CD4-positive, alpha-beta memory T cell (primary cell): ENCODE measurements at regions not wholly inside any gene's neighbourhood (a gene's known extent, or its start where the extent isn't known, plus 50 kb on each side); places are given as distances from the start of the nearest gene placed in this dataset.

Source experiments
- CTCF ChIA-PET: fragments of 350-600 bp; sonication (Branson Sonifier 250); formaldehyde crosslinking; loops from one replicate; lab custom pipeline; 2021; ENCODE audit warnings: inconsistent platforms; ENCODE audit not compliant: partially characterized antibody; lab: Charles Lee
- POLR2A ChIA-PET: fragments of 350-600 bp; sonication (Branson Sonifier 250); formaldehyde crosslinking; loops from one replicate; lab custom pipeline; 2021; ENCODE audit not compliant: partially characterized antibody; lab: Charles Lee
- DNase-seq, 5 donors: peaks; one replicate each; pipeline versions ENCODE4 v3.0.0 to v3.0.0-alpha.2; 2020 to 2022; ENCODE audit warnings: mixed read lengths in 1 of 5
- H3K27ac ChIP-seq: one replicate; pipeline ENCODE4 v1.7.0; 2013; ENCODE audit warnings: low read depth, low read length
- H3K27me3 ChIP-seq: 2 replicates; pipeline ENCODE4 v1.7.0; 2013; ENCODE audit warnings: mild to moderate bottlenecking, low read length, moderate library complexity; ENCODE audit not compliant: insufficient read depth
- H3K36me3 ChIP-seq: 2 replicates; pipeline ENCODE4 v1.7.0; 2013; ENCODE audit warnings: mild to moderate bottlenecking, low read length, moderate library complexity; ENCODE audit not compliant: insufficient read depth
- H3K4me1 ChIP-seq: 2 replicates; pipeline ENCODE4 v1.7.0; 2013; ENCODE audit warnings: mild to moderate bottlenecking, low read length, moderate library complexity; ENCODE audit not compliant: insufficient read depth
- H3K4me3 ChIP-seq, 2 donors: one replicate each; pipeline ENCODE4 v1.7.0; 2013; ENCODE audit warnings: low read length in 2 of 2, mild to moderate bottlenecking in 1 of 2
- H3K9me3 ChIP-seq, 2 donors: one replicate each; pipeline ENCODE4 v1.7.0; 2013; ENCODE audit warnings: low read length in 2 of 2, control low read depth in 1 of 2; ENCODE audit not compliant: control insufficient read depth in 1 of 2
- H3K27ac Mint-ChIP-seq, 7 donors: one replicate each; pipeline ENCODE4 v1.8.0; 2020 to 2021; ENCODE audit warnings: mixed read lengths in 7 of 7, mild to moderate bottlenecking in 6 of 7, inconsistent platforms in 3 of 7, moderate library complexity in 3 of 7
- H3K27me3 Mint-ChIP-seq, 2 donors: one replicate each; pipeline ENCODE4 v1.8.0; 2020 to 2021; ENCODE audit warnings: mixed read lengths in 2 of 2
- H3K36me3 Mint-ChIP-seq, 2 donors: one replicate each; pipeline ENCODE4 v1.8.0; 2020 to 2021; ENCODE audit warnings: mixed read lengths in 2 of 2, inconsistent platforms in 1 of 2, mild to moderate bottlenecking in 1 of 2
- H3K4me1 Mint-ChIP-seq, 4 donors: one replicate each; pipeline ENCODE4 v1.8.0; 2020 to 2021; ENCODE audit warnings: mixed read lengths in 4 of 4, mild to moderate bottlenecking in 1 of 4
- H3K4me3 Mint-ChIP-seq, 8 donors: one replicate each; pipeline ENCODE4 v1.8.0; 2020 to 2021; ENCODE audit warnings: mixed read lengths in 8 of 8, mild to moderate bottlenecking in 7 of 8, moderate library complexity in 6 of 8, inconsistent platforms in 3 of 8
- H3K9me3 Mint-ChIP-seq, 8 donors: one replicate each; pipeline ENCODE4 v1.8.0; 2020 to 2021; ENCODE audit warnings: mixed read lengths in 8 of 8, mild to moderate bottlenecking in 5 of 8, inconsistent platforms in 3 of 8, moderate library complexity in 1 of 8
- intact Hi-C: fragments of 100-400 bp; cut with micrococcal nuclease; formaldehyde crosslinking; loops from one replicate; pipeline ENCODE4 v1.15.1; 2023

GRCh38 chr6:40955178-40955545, 83.9 kb downstream of the UNC5CL start:
- intact Hi-C loops = no loop called here
- CTCF ChIA-PET = no interaction called here
- no peaks in the 10 kb centered on the region for H3K4me1 ChIP-seq
- H3K27me3 ChIP-seq = no peaks in the 10 kb centered on the region
- H3K36me3 Mint-ChIP-seq = no peaks in the 10 kb centered on the region
- no peak for DNase-seq
- H3K36me3 ChIP-seq = no peaks in the 10 kb centered on the region
- H3K4me3 ChIP-seq = no peak overlapping the region
- H3K27me3 Mint-ChIP-seq = peaks cover 5 to 14% of the 10 kb centered on the region in 2 donors
- no peaks in the 10 kb centered on the region for H3K9me3 Mint-ChIP-seq
- no peak overlapping the region for H3K27ac ChIP-seq
- H3K4me1 Mint-ChIP-seq = no peaks in the 10 kb centered on the region
- no peak overlapping the region for H3K4me3 Mint-ChIP-seq
- POLR2A ChIA-PET = no interaction called here
- no peaks in the 10 kb centered on the region for H3K9me3 ChIP-seq
- no peak overlapping the region for H3K27ac Mint-ChIP-seq

GRCh38 chr6:40954446-40955177, 84.4 kb downstream of the UNC5CL start:
- H3K27ac ChIP-seq = no peak overlapping the region

GRCh38 chr6:40953486-40953885, 85.5 kb downstream of the UNC5CL start:
- ChIA-PET POLR2A (no interaction called here), CTCF (interaction anchor here (1.2 kb wide), 1 partner anchor 9 kb away, joined by 3 read pairs; no protein-coding TSS in a partner anchor)
- no peaks in the 10 kb centered on the region for H3K9me3 ChIP-seq
- no peaks in the 10 kb centered on the region for H3K27me3 ChIP-seq
- Mint-ChIP-seq H3K27ac (no peak overlapping the region), H3K4me3 (no peak overlapping the region), H3K4me1 (no peaks in the 10 kb centered on the region), H3K36me3 (no peaks in the 10 kb centered on the region), H3K9me3 (no peaks in the 10 kb centered on the region), H3K27me3 (peaks cover 6 to 17% of the 10 kb centered on the region in 2 donors)
- no peak overlapping the region for H3K27ac ChIP-seq
- no peaks in the 10 kb centered on the region for H3K4me1 ChIP-seq
- H3K4me3 ChIP-seq = no peak overlapping the region
- no peaks in the 10 kb centered on the region for H3K36me3 ChIP-seq
- no peak for DNase-seq
- intact Hi-C loops = no loop called here

More at GRCh38 chr6:40954446-40955177, 84.4 kb downstream of the UNC5CL start:
- Histone ChIP-seq H3K27me3 (no peaks in the 10 kb centered on the region), H3K4me1 (no peaks in the 10 kb centered on the region), H3K36me3 (no peaks in the 10 kb centered on the region), H3K9me3 (no peaks in the 10 kb centered on the region), H3K4me3 (no peak overlapping the region)
- Mint-ChIP-seq H3K4me1 (no peaks in the 10 kb centered on the region), H3K27ac (no peak overlapping the region), H3K27me3 (peaks cover 6 to 17% of the 10 kb centered on the region in 2 donors), H3K36me3 (no peaks in the 10 kb centered on the region), H3K4me3 (no peak overlapping the region), H3K9me3 (no peaks in the 10 kb centered on the region)
- intact Hi-C loops = no loop called here
- ChIA-PET POLR2A (no interaction called here), CTCF (no interaction called here)
- DNase-seq = no peak

- no peaks in the 10 kb centered on the region for H3K4me1 Mint-ChIP-seq
- Histone ChIP-seq H3K9me3 (no peaks in the 10 kb centered on the region), H3K36me3 (no peaks in the 10 kb centered on the region), H3K4me1 (no peaks in the 10 kb centered on the region), H3K27me3 (no peaks in the 10 kb centered on the region), H3K27ac (no peak overlapping the region), H3K4me3 (no peak overlapping the region)
- H3K27ac Mint-ChIP-seq = peak overlapping the region in 1 of 7 donors; percentile 13
- H3K9me3 Mint-ChIP-seq = no peaks in the 10 kb centered on the region
- intact Hi-C loops = no loop called here
- H3K27me3 Mint-ChIP-seq = peaks cover 6 to 17% of the 10 kb centered on the region in 2 donors
- no peak overlapping the region for H3K4me3 Mint-ChIP-seq
- CTCF ChIA-PET = no interaction called here
- POLR2A ChIA-PET = no interaction called here
- H3K36me3 Mint-ChIP-seq = no peaks in the 10 kb centered on the region
- DNase-seq = no peak
Measured at GRCh38 chr6:40950986-40951698, 87.9 kb downstream of the UNC5CL start.

- ChIA-PET CTCF (no interaction called here), POLR2A (no interaction called here)
- H3K4me3 ChIP-seq = no peak overlapping the region
- H3K36me3 Mint-ChIP-seq = no peaks in the 10 kb centered on the region
- no peak for DNase-seq
- H3K9me3 Mint-ChIP-seq = no peaks in the 10 kb centered on the region
- no peak overlapping the region for H3K4me3 Mint-ChIP-seq
- H3K4me1 Mint-ChIP-seq = no peaks in the 10 kb centered on the region
- no peaks in the 10 kb centered on the region for H3K9me3 ChIP-seq
- H3K36me3 ChIP-seq = no peaks in the 10 kb centered on the region
- H3K27ac ChIP-seq = no peak overlapping the region
- no peak overlapping the region for H3K27ac Mint-ChIP-seq
- peaks cover 6 to 12% of the 10 kb centered on the region in 2 donors for H3K27me3 Mint-ChIP-seq
- no peaks in the 10 kb centered on the region for H3K4me1 ChIP-seq
- H3K27me3 ChIP-seq = no peaks in the 10 kb centered on the region
- intact Hi-C loops = no loop called here
Measured at GRCh38 chr6:40948570-40948969, 90.5 kb downstream of the UNC5CL start.

GRCh38 chr6:40947876-40948526, 91.0 kb downstream of the UNC5CL start:
- intact Hi-C loops = no loop called here
- H3K9me3 ChIP-seq = no peaks in the 10 kb centered on the region
- ChIA-PET CTCF (no interaction called here), POLR2A (no interaction called here)
- H3K27me3 ChIP-seq = no peaks in the 10 kb centered on the region
- Mint-ChIP-seq H3K4me1 (no peaks in the 10 kb centered on the region), H3K27me3 (peaks cover 6 to 12% of the 10 kb centered on the region in 2 donors), H3K9me3 (no peaks in the 10 kb centered on the region), H3K27ac (no peak overlapping the region), H3K4me3 (no peak overlapping the region), H3K36me3 (no peaks in the 10 kb centered on the region)
- DNase-seq = no peak
- no peak overlapping the region for H3K27ac ChIP-seq
- H3K4me3 ChIP-seq = no peak overlapping the region
- no peaks in the 10 kb centered on the region for H3K4me1 ChIP-seq
- H3K36me3 ChIP-seq = no peaks in the 10 kb centered on the region

- no peaks in the 10 kb centered on the region for H3K4me1 Mint-ChIP-seq
- Histone ChIP-seq H3K4me1 (no peaks in the 10 kb centered on the region), H3K9me3 (no peaks in the 10 kb centered on the region), H3K4me3 (no peak overlapping the region), H3K27ac (no peak overlapping the region), H3K27me3 (no peaks in the 10 kb centered on the region), H3K36me3 (no peaks in the 10 kb centered on the region)
- no peak for DNase-seq
- no peak overlapping the region for H3K4me3 Mint-ChIP-seq
- no peaks in the 10 kb centered on the region for H3K9me3 Mint-ChIP-seq
- peaks cover 5 to 14% of the 10 kb centered on the region in 2 donors for H3K27me3 Mint-ChIP-seq
- no peaks in the 10 kb centered on the region for H3K36me3 Mint-ChIP-seq
- ChIA-PET CTCF (no interaction called here), POLR2A (no interaction called here)
- H3K27ac Mint-ChIP-seq = no peak overlapping the region
- intact Hi-C loops = no loop called here
Measured at GRCh38 chr6:40946738-40947301, 92.2 kb downstream of the UNC5CL start.
